SW 1271 (cell line): ENCODE measurements at regions not wholly inside any gene's neighbourhood (a gene's known extent, or its start where the extent isn't known, plus 50 kb on each side); places are given as distances from the start of the nearest gene placed in this dataset.
"Not testable (repeated sequence)": the region's sequence is repeated elsewhere in the genome, so short reads cannot be mapped to it uniquely, and the experiment has no call there.

Source experiments
- DNase-seq, 2 experiments: peaks; one replicate each; lab custom pipeline; 2025; lab: John Stamatoyannopoulos, UW

GRCh38 chr15:87752250-87752951 is 504.1 kb downstream of the NTRK3 start:
- peak; percentile 53 to 88 for DNase-seq

DNA sequence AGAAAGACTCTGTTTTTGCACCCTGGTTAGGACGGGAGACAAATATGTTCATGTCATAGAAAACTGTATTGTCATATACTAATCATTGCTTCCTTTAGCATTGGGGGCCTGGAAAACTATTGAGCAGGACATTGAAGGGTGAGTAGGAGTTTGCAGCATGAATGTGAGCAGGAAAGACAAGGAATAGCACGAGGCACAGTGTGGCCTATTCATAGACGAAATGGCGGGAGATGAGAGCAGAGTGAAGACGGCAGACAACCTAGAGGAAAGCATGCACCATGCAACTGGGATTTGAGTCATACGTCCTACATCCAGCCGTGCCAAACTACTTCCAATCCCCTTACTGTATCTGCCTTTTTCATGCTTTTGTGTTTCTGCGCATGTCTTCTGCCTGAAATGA is 508.1 kb downstream of the NTRK3 start:
- DNase-seq = no peak

DNA sequence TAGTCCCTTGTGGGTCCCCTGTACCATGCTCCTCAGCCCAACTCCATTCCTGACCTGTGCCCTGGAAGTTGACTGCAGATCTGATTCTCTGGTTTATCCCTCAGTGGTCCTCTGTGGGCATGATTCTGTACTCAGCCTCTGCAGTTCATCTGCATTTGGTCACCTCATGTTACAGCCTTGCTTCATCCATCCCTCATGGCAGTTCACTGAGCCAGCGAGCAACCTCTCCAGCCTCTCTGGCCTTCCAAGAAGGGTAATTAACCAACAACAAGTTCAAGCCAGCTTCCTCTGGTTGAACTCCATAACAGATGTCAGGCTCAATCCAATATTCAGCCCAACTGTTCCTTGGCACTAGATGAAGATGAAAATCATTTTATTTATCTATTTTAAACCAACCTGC is 509.5 kb downstream of the NTRK3 start:
- no peak for DNase-seq

DNA sequence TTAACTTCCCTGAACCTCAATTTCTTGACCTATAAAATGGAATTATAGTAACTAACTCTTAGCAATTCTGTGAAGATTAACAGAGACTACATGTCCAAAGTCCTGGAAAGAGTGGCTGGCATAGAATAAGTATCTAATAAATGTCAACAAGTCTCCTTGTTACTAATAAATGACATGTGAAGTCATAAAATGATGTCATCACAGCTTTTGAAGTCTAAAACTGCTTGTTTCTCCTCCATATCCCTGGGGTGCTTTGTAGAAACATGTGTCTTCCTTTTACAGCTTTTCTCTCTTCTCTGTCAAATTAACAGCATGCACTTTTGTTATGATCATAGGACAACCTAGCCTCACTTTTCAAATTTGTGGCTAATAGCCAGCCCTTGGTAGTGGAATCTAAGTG is 510.2 kb downstream of the NTRK3 start:
- DNase-seq = no peak

GRCh38 chr15:87744815-87745214 is 511.7 kb downstream of the NTRK3 start:
- DNase-seq = no peak

DNA sequence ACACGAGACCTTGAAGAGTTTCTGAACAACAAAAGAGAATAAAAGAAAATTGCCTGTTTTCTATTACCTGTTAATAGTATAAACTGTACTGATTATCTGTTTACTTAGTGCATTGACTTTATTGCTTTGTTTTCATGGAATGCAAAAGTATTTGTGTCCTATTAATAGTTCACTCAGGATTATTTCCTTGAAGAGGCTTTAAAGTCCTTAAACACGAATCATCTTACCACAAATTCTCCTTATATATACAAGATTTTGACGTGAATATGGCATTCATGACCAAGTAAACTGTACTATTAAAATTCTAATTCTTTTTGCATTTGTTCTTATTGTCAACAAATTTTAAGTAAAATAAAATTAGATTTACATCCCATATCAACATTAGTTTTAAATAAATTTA is 513.0 kb downstream of the NTRK3 start:
- DNase-seq = peak in 1 of 2 experiments; percentile 10

GRCh38 chr15:87741350-87741749 is 515.2 kb downstream of the NTRK3 start:
- no peak for DNase-seq

DNA sequence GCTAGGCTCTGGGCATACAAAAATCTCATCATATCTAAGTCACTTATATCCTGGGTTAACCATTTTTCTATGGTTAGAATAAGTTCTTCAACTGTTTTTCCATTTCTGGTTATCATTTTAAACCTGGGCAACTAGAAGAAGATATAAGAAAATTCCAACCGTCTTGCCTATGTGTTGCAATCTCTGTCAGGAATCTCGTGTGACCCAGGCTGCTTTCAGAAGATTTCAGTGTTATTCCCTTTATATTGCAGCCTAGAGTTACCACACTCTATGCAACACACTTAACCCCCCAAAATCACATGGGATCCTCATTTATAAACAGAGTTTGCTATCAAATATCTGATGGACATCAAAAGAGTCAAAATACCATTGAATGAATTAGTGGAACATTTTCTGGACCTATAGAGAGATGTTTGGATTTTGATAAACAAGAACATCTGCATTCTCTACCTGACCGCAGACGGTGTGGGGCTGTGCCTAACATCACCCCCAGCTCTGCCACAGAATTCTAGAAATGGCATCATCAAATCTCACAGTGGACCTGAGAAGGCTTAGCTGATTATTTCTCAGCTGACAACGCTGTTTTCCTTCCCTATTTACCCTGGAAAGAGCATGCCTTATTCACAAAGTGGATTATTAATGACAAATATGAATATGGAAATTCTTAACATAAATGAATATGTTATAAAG is 515.7 kb downstream of the NTRK3 start:
- no peak for DNase-seq

DNA sequence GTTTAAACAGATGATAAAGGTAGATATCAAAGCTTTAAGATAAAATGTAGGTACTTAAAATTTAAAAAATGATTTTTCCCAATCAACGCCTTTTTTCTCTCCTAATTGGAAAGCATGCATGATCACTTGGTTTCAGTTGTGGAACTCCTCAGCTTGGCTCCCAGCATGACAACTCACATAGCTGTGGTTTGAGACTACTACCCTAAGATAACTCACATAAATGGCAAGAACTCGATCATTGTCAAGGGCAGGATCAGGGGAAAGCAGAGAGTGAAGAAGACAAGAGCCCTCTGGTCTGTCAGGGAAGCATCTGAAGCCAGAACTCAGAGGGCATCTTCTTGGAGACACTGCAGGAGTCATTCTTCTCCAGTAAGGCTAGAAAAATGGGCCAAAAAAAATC is 516.7 kb downstream of the NTRK3 start:
- DNase-seq = no peak

- DNase-seq = no peak
Observed at GRCh38 chr15:87739081-87739480, 517.5 kb downstream of the NTRK3 start.

GRCh38 chr15:87737460-87737859 is 519.1 kb downstream of the NTRK3 start:
- DNase-seq = not testable (repeated sequence)

DNA sequence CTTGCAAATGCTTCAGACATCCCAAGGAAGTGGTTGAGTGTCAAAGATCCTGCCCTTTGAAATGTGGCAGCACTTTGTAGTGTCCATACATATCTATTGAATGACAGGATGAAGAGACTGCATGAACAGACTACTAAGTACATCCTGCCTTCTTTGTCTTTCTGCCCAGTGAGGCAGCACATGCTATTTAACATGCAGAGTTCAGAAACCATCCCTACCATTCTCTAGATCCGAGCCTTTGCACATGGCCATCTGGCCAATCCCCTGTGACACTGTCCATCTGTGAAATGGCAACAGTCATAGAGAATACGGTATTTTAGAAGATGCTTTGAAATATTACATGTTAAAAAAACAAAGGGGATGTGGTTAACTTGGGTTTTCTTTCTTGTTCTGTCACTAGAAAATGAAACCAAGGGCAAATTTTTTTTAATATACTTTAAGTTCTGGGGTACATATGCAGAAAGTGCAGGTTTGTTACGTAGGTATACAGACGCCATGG is 519.6 kb downstream of the NTRK3 start:
- no peak for DNase-seq

DNA sequence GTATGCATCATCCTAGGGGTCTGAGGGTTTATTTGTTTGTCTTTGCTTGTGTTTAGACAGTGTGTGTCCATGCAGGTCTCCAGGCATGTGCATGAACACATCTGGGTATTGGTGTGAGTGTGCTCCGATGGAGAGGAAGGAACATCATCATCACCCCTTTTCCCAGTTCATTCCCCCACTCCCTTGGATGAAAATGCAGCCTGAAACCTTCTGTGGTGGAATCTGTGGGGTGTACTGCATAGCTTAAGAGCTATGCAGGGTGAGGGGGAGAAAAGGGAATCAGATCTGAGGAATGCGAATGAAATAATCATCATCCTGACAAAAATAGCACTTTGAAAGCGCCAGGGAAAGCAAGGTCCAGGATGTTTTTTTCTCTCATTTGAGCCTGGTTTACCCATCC is 520.1 kb downstream of the NTRK3 start:
- no peak for DNase-seq

DNA sequence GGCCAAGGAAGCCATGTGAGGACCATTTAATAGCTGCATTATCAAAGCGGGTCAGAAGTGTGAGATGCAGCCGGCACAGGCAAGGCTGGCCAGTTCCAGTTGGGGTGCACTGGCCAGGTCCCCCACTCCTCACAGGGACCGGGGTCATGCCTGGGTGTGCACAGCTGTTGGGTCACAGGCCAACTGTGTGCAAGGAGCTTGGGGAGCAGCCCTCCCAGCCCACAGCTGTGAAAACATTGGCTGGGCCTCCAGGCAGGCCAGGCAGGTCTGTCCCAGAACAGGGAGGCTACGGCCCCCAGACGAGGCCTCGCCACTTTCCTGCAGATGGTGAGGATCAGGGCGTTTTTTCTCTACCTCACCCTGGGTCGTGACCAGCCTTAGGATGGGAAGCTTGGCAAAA is 521.0 kb downstream of the NTRK3 start:
- no peak for DNase-seq

- no peak for DNase-seq
Observed at GRCh38 chr15:87734571-87735373, 521.8 kb downstream of the NTRK3 start.

DNA sequence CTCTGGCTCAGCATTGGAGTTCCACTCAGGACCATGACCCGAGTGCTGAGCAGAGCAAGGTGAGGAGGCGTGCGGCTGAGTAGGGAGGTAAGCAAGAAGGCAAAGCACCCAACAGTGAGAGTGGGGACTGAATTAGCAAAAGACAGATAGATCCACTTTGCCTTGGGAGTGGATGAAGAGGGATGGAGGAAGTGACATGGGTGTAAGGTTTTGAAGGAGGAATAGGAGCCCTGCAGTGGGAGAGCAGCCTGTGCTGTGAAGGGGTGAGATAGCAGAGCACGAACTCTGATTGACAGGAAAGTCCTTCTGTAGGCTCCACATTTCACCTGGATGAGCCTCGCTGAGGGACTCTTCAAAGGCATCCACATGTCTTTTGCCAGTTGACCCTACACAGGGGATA is 522.6 kb downstream of the NTRK3 start:
- no peak for DNase-seq

GRCh38 chr15:87733541-87733941 is 523.0 kb downstream of the NTRK3 start:
- no peak for DNase-seq

DNA sequence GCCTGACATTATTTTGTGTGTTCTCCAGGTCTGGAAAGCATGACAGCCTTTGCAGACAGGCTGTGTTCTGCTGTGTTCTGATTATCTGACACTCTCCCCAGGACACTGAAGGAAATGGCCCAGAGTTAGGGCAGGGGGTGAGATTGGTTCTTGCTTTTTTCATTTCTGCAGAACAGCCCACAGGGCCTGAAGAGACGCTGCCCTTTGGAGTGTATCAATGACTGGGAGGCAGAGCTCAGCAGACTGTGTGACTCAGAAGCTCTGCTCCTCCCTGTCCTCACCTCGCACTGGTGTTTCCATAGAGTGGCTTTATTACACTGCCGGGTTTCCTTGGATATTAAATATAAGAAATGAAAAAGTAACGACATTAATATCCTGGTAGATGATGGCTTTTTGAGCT is 523.6 kb downstream of the NTRK3 start:
- DNase-seq = no peak

DNA sequence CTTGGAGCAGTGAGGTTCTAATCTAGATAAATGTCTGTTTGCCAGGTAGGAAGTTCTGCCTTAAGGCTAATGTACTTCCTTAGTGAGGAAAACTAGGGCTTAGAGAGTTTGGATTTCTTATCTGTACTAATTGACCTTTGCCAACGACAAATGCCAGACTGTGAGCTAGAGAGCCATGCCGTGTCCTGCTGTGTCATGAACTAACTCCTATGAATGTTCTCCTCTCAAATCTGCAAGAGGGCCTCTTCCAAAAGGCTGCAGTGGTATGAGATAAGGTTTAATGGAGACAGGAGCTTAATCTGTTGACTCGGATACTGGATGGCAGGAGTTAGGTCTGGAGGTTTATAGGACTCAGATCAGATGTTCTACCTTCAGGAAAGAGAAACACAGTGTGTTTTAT is 524.9 kb downstream of the NTRK3 start:
- no peak for DNase-seq

DNA sequence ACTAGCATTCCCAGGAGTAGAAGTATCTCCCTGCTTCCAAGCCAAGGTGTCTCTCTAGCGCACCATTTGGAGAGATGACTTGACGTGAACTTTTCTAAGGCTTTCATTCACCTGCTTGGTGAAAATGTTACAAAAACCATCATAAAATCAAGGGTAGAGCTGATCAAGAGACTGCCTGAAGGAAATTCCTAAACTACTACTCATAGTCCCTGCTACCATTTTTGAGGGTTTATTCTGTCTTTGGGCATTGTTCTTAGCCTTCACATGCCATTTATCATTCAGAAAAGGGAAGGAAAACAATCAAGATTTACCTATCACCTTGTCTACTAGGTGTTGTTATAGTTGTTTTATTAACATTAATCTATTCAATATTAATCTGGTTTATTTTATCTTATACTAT is 525.8 kb downstream of the NTRK3 start:
- no peak for DNase-seq

GRCh38 chr15:87728998-87729397 is 527.5 kb downstream of the NTRK3 start:
- DNase-seq = no peak

DNA sequence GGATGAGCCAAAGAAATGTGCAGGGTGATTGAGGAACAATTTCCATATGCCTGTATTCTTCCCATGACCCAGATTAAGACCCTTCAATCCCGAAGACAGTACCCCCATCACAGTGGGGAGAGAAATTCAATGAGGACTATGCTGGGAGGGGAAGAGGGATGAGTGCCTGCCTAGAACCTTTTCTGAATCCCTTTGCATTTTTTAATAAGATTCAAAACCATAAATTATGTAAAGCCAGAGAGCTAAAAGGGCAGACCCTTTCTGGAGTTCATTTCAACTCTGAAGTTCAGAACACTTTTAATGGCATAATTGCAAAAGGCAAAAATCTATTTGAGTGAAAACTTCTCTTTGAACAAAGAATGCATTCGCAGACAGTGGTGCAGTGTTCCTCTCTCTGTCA is 529.5 kb downstream of the NTRK3 start:
- no peak for DNase-seq

GRCh38 chr15:87724330-87724729 is 532.2 kb downstream of the NTRK3 start:
- no peak for DNase-seq
